Ammon's horn (tissue), 1 donor: ENCODE measurements at regions not wholly inside any gene's neighbourhood (a gene's known extent, or its start where the extent isn't known, plus 50 kb on each side); places are given as distances from the start of the nearest gene placed in this dataset.
"Not testable (repeated sequence)": the region's sequence is repeated elsewhere in the genome, so short reads cannot be mapped to it uniquely, and the experiment has no call there.

ENCODE experiments used
- DNase-seq: peaks from one replicate; pipeline ENCODE4 v3.0.0-alpha.2; 2016; ENCODE audit warnings: low spot score

GRCh38 chr2:139410147-139410832 lies 630.1 kb upstream of the NXPH2 start:
- DNase-seq, result not testable (repeated sequence)

GRCh38 chr2:139409212-139409611 lies 629.0 kb upstream of the NXPH2 start:
- DNase-seq, result no peak

- DNase-seq, result no peak
Measured at GRCh38 chr2:139403948-139404347, 623.8 kb upstream of the NXPH2 start.

- no peak for DNase-seq
Measured at GRCh38 chr2:139394801-139395200, 614.6 kb upstream of the NXPH2 start.

GRCh38 chr2:139389391-139389790 lies 609.2 kb upstream of the NXPH2 start:
- no peak for DNase-seq

GRCh38 chr2:139386401-139386800 lies 606.2 kb upstream of the NXPH2 start:
- no peak for DNase-seq

GRCh38 chr2:139383532-139383931 lies 603.3 kb upstream of the NXPH2 start:
- no peak for DNase-seq

- DNase-seq, result no peak
Measured at GRCh38 chr2:139380051-139380450, 599.9 kb upstream of the NXPH2 start.

GRCh38 chr2:139378373-139378772 lies 598.2 kb upstream of the NXPH2 start:
- DNase-seq, result no peak

- DNase-seq, result no peak
Measured at GRCh38 chr2:139374296-139374850, 594.2 kb upstream of the NXPH2 start.

- no peak for DNase-seq
Measured at GRCh38 chr2:139369423-139370409, 589.5 kb upstream of the NXPH2 start.

- DNase-seq, result no peak
Measured at GRCh38 chr2:139367416-139367815, 587.2 kb upstream of the NXPH2 start.

- DNase-seq, result no peak
Measured at GRCh38 chr2:139366681-139367080, 586.5 kb upstream of the NXPH2 start.

- DNase-seq, result no peak
Measured at GRCh38 chr2:139365189-139365588, 585.0 kb upstream of the NXPH2 start.

- no peak for DNase-seq
Measured at GRCh38 chr2:139360654-139361053, 580.5 kb upstream of the NXPH2 start.

- no peak for DNase-seq
Measured at GRCh38 chr2:139359818-139360217, 579.6 kb upstream of the NXPH2 start.

GRCh38 chr2:139357972-139358371 lies 577.8 kb upstream of the NXPH2 start:
- DNase-seq, result no peak

GRCh38 chr2:139354518-139354917 lies 574.3 kb upstream of the NXPH2 start:
- DNase-seq, result no peak

GRCh38 chr2:139353874-139354273 lies 573.7 kb upstream of the NXPH2 start:
- no peak for DNase-seq

GRCh38 chr2:139317259-139317658 lies 537.1 kb upstream of the NXPH2 start:
- no peak for DNase-seq

- DNase-seq, result no peak
Measured at GRCh38 chr2:139314059-139314458, 533.9 kb upstream of the NXPH2 start.

- DNase-seq, result peak; percentile 3
Measured at GRCh38 chr2:139296672-139297209, 516.6 kb upstream of the NXPH2 start.
